CD4-positive, alpha-beta T cell (primary cell): ENCODE measurements at regions not wholly inside any gene's neighbourhood (a gene's known extent, or its start where the extent isn't known, plus 50 kb on each side); places are given as distances from the start of the nearest gene placed in this dataset.

Experiments
- ATAC-seq: fragments of 200-7000 bp; cut with Tn5 transposase; one replicate; pipeline ENCODE4 v1.10.0; 2022; ENCODE audit warnings: mild to moderate bottlenecking; ENCODE audit not compliant: poor library complexity
- CTCF ChIA-PET: fragments of 350-600 bp; sonication (Branson Sonifier 250); formaldehyde crosslinking; loops from one replicate; lab custom pipeline; 2021; ENCODE audit warnings: antibody characterized with exemption, inconsistent platforms; lab: Charles Lee
- POLR2A ChIA-PET: fragments of 350-600 bp; sonication (Branson Sonifier 250); formaldehyde crosslinking; loops from one replicate; lab custom pipeline; 2021; ENCODE audit warnings: antibody characterized with exemption, inconsistent platforms; lab: Charles Lee
- DNase-seq, 14 experiments: peaks; one replicate each; pipeline ENCODE4 v3.0.0-alpha.2; 2013 to 2020; ENCODE audit warnings: mixed read lengths in 2 of 14
- H3K27ac ChIP-seq, 2 donors: one replicate each; pipeline versions ENCODE4 v1.5.1 to v1.7.0; 2013; ENCODE audit warnings: low read length in 2 of 2, low read depth in 1 of 2, mild to moderate bottlenecking in 1 of 2
- H3K27me3 ChIP-seq, 2 experiments: 1 replicate in 1 of 2; 2 replicates in 1 of 2; pipeline versions ENCODE4 v1.6.1 to v1.7.0; 2013; ENCODE audit warnings: low read length in 2 of 2, control low read depth in 1 of 2, mild to moderate bottlenecking in 1 of 2, moderate library complexity in 1 of 2; ENCODE audit not compliant: insufficient read depth in 2 of 2, control insufficient read depth in 1 of 2
- H3K36me3 ChIP-seq: one replicate; pipeline ENCODE4 v1.6.1; 2013; ENCODE audit warnings: low read length, control low read depth; ENCODE audit not compliant: insufficient read depth
- H3K4me1 ChIP-seq: one replicate; pipeline ENCODE4 v1.6.1; 2013; ENCODE audit warnings: low read length, control low read depth; ENCODE audit not compliant: insufficient read depth
- H3K4me3 ChIP-seq: one replicate; pipeline ENCODE4 v1.5.1; 2013; ENCODE audit warnings: mild to moderate bottlenecking, low read length, moderate library complexity
- H3K9me3 ChIP-seq, 2 experiments: 1 replicate in 1 of 2; 2 replicates in 1 of 2; pipeline versions ENCODE4 v1.6.1 to v1.7.0; 2013; ENCODE audit warnings: low read length in 2 of 2, mild to moderate bottlenecking in 2 of 2, control low read depth in 1 of 2, moderate library complexity in 1 of 2; ENCODE audit not compliant: control insufficient read depth in 1 of 2, insufficient read depth in 1 of 2
- H3K27ac Mint-ChIP-seq: one replicate; pipeline ENCODE4 v1.8.0; 2020; ENCODE audit warnings: mixed read lengths
- H3K27me3 Mint-ChIP-seq: one replicate; pipeline ENCODE4 v1.8.0; 2021; ENCODE audit warnings: mixed read lengths
- H3K36me3 Mint-ChIP-seq: one replicate; pipeline ENCODE4 v1.8.0; 2021; ENCODE audit warnings: low read depth, mixed read lengths
- H3K4me1 Mint-ChIP-seq: one replicate; pipeline ENCODE4 v1.8.0; 2021; ENCODE audit warnings: low read depth, mixed read lengths
- H3K4me3 Mint-ChIP-seq: one replicate; pipeline ENCODE4 v1.8.0; 2020; ENCODE audit warnings: mild to moderate bottlenecking, mixed read lengths
- H3K9me3 Mint-ChIP-seq: one replicate; pipeline ENCODE4 v1.8.0; 2020; ENCODE audit warnings: mixed read lengths
- intact Hi-C, 2 experiments: fragments of 100-400 bp; cut with DNase I in 1 of 2; cut with micrococcal nuclease in 1 of 2; formaldehyde crosslinking; loops; one replicate each; pipeline versions ENCODE4 v1.15.1 to v1.9.0; 2023 to 2025; cut with DNase I, micrococcal nuclease
- TF ChIP-seq, protein P1 (sequence below): fragments of 200-600 bp; IDR thresholded peaks from one replicate; pipeline ENCODE4 v1.8.0; 2022; ENCODE audit warnings: antibody characterized with exemption, mild to moderate bottlenecking

DNA sequence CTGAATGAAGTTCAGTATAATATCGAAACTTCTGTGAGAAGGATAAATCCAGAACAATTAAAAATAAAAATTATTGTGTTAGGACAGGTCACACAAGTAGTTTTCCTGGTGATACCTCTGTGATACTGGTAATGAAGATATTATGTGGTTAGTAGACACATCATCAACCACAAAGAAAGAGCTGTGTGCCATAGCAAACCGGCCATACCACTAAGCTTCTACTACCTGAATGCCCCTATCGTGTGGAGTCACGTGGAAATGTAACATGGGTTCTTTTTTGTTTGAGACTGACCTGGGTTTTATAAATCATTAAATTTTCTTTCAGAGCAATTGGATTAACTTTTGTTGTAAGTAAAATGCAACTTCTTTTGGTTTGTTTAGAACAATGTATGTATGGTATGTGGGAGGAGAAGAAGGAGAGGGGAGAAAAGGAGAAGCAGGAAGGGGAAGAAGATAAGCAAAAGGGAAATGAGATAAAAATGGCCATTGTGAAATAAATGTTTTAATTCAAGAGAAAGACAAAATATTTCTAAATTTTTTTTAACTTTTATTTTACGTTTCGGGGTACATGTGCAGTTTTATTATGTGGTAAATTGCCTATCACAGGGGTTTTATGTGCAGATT is 58.2 kb upstream of the LRRC8B start:
- H3K27me3 Mint-ChIP-seq = peaks cover 54% of the 10 kb centered on the region
- POLR2A ChIA-PET = no interaction called here

DNA sequence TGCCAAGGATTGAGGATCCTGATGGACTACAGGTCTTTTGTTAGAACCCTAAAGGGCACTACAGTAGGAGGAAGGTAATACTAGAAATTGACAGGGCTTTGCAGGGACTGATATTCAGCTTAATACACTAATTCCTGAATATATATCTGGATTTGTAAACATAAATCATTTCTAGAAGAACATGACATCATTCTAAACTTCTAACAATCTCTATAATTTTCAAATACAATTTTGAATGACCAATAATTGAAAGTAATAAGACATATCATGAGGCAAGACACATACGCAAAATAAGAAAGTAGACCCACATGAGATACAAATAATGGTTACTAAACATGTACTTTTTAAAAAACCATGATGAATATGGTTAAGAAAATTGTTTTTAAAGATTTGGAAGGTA is 52.4 kb upstream of the LRRC8B start:
- intact Hi-C loops = no loop called here
- H3K36me3 Mint-ChIP-seq = peaks cover 5% of the 10 kb centered on the region
- POLR2A ChIA-PET = no interaction called here
- Histone ChIP-seq H3K9me3 (peaks cover 7 to 10% of the 10 kb centered on the region in 2 experiments), H3K4me3 (no peak overlapping the region), H3K36me3 (no peaks in the 10 kb centered on the region), H3K27ac (no peak overlapping the region), H3K4me1 (no peaks in the 10 kb centered on the region), H3K27me3 (peaks cover 0 to 7% of the 10 kb centered on the region in 2 experiments)
- ATAC-seq (no peak), DNase-seq (no peak)
- TF ChIP-seq, protein P1, sequence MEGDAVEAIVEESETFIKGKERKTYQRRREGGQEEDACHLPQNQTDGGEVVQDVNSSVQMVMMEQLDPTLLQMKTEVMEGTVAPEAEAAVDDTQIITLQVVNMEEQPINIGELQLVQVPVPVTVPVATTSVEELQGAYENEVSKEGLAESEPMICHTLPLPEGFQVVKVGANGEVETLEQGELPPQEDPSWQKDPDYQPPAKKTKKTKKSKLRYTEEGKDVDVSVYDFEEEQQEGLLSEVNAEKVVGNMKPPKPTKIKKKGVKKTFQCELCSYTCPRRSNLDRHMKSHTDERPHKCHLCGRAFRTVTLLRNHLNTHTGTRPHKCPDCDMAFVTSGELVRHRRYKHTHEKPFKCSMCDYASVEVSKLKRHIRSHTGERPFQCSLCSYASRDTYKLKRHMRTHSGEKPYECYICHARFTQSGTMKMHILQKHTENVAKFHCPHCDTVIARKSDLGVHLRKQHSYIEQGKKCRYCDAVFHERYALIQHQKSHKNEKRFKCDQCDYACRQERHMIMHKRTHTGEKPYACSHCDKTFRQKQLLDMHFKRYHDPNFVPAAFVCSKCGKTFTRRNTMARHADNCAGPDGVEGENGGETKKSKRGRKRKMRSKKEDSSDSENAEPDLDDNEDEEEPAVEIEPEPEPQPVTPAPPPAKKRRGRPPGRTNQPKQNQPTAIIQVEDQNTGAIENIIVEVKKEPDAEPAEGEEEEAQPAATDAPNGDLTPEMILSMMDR = no peak
- H3K4me1 Mint-ChIP-seq = peaks cover 8% of the 10 kb centered on the region
- peaks cover 17% of the 10 kb centered on the region for H3K27me3 Mint-ChIP-seq
- peaks cover 2% of the 10 kb centered on the region for H3K9me3 Mint-ChIP-seq
- H3K4me3 Mint-ChIP-seq = no peak overlapping the region
- no peak overlapping the region for H3K27ac Mint-ChIP-seq
- CTCF ChIA-PET = no interaction called here

More for the DNA sequence above, 58.2 kb upstream of the LRRC8B start:
- Mint-ChIP-seq H3K4me3 (no peak overlapping the region), H3K9me3 (no peaks in the 10 kb centered on the region), H3K27ac (no peak overlapping the region), H3K36me3 (no peaks in the 10 kb centered on the region), H3K4me1 (peaks cover 21% of the 10 kb centered on the region)
- CTCF ChIA-PET = no interaction called here
- no peaks in the 10 kb centered on the region for H3K9me3 ChIP-seq
- intact Hi-C loops = no loop called here
- no peak overlapping the region for H3K4me3 ChIP-seq
- peaks cover 6 to 31% of the 10 kb centered on the region in 2 experiments for H3K27me3 ChIP-seq
- no peaks in the 10 kb centered on the region for H3K36me3 ChIP-seq
- H3K27ac ChIP-seq = no peak overlapping the region
- DNase-seq (no peak), ATAC-seq (no peak)
- TF ChIP-seq, protein P1 = no peak
- peaks cover 6% of the 10 kb centered on the region for H3K4me1 ChIP-seq

GRCh38 chr1:89472886-89473417 is 51.7 kb upstream of the LRRC8B start:
- Mint-ChIP-seq H3K36me3 (peaks cover 5% of the 10 kb centered on the region), H3K9me3 (peaks cover 2% of the 10 kb centered on the region), H3K4me3 (no peak overlapping the region), H3K27me3 (peaks cover 14% of the 10 kb centered on the region), H3K4me1 (peaks cover 8% of the 10 kb centered on the region), H3K27ac (no peak overlapping the region)
- ChIA-PET CTCF (no interaction called here), POLR2A (interaction anchor here (0.7 kb wide), 1 partner anchor 139 kb away, joined by 3 read pairs; no protein-coding TSS in a partner anchor)
- ATAC-seq (no peak), DNase-seq (no peak)
- no peak overlapping the region for H3K27ac ChIP-seq
- peaks cover 7 to 10% of the 10 kb centered on the region in 2 experiments for H3K9me3 ChIP-seq
- H3K4me3 ChIP-seq = no peak overlapping the region
- no peaks in the 10 kb centered on the region for H3K36me3 ChIP-seq
- TF ChIP-seq, protein P1 = no peak
- H3K4me1 ChIP-seq = no peaks in the 10 kb centered on the region
- peaks cover 0 to 7% of the 10 kb centered on the region in 2 experiments for H3K27me3 ChIP-seq
- intact Hi-C loops = no loop called here
